Left ventricle myocardium inferior (tissue), 1 donor: ENCODE measurements at regions not wholly inside any gene's neighbourhood (a gene's known extent, or its start where the extent isn't known, plus 50 kb on each side); places are given as distances from the start of the nearest gene placed in this dataset.

Source experiments
- DNase-seq: peaks from one replicate; pipeline ENCODE4 v3.0.0-alpha.2; 2020
- H3K27ac ChIP-seq: fragments of 200-600 bp; replicated peaks from 2 replicates; pipeline ENCODE4 v1.8.0; 2021
- H3K27me3 ChIP-seq: fragments of 200-600 bp; 2 replicates; pipeline ENCODE4 v1.8.0; 2021; ENCODE audit warnings: low read depth
- H3K36me3 ChIP-seq: fragments of 200-600 bp; 2 replicates; pipeline ENCODE4 v1.8.0; 2021
- H3K4me1 ChIP-seq: fragments of 200-600 bp; 2 replicates; pipeline ENCODE4 v1.8.0; 2021
- H3K4me3 ChIP-seq: fragments of 200-600 bp; 2 replicates; pipeline ENCODE4 v1.8.0; 2021; ENCODE audit warnings: mild to moderate bottlenecking, moderate library complexity
- H3K9me3 ChIP-seq: fragments of 200-600 bp; replicated peaks from 2 replicates; pipeline ENCODE4 v1.8.0; 2021
- intact Hi-C: fragments of 100-400 bp; cut with micrococcal nuclease; formaldehyde crosslinking; loops from one replicate; pipeline ENCODE4 v1.11.0; 2022
- TF ChIP-seq, protein P1 (sequence below): fragments of 200-600 bp; IDR thresholded peaks from 2 replicates; pipeline ENCODE4 v1.8.0; 2021; ENCODE audit warnings: antibody characterized with exemption, mild to moderate bottlenecking, borderline replicate concordance
- donor health status: DM: no; HTN: yes; CAD: no; lungs with severe emphysema.

DNA sequence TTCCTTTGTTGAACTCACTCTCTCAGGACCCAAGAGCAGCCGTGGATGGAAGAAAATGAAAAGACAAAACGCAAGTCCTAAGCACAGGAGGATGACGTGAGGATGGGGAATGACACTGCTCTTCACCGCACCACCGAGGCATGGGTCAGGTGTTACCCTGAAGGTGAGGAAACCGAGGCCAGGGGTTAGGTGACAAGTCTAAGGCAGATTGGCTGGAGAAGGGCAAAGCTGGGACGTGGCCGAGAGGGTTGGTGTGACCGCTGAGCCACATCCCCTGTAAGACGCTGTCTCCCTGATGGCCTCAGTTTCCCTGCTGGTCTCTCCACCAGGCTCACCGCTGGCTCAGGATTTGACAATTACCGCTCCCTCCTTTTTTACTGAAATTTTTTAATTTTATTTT is 284.4 kb downstream of the CTTN start:
- intact Hi-C loops = no loop called here
- no peak for DNase-seq

DNA sequence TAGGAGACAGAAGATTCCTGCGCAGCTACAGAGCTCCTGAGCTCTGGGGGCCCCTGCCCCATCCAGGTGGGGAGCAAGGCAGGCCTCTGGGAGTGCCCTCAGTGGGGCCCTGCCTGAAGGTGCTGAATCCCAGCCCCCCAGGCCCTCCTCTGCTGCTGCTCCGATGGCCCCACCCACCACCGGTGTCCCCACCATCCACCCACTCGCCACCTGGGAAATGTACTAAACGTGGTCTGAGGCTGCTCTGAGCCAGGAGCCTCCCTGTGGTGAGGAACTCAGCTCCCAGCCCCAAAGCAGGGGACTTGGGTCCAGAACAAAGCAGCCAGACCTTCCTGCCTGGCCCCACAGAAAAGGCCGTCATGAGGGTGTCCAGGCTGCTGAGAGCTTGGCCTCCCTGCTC is 289.4 kb downstream of the CTTN start:
- TF ChIP-seq, protein P1, sequence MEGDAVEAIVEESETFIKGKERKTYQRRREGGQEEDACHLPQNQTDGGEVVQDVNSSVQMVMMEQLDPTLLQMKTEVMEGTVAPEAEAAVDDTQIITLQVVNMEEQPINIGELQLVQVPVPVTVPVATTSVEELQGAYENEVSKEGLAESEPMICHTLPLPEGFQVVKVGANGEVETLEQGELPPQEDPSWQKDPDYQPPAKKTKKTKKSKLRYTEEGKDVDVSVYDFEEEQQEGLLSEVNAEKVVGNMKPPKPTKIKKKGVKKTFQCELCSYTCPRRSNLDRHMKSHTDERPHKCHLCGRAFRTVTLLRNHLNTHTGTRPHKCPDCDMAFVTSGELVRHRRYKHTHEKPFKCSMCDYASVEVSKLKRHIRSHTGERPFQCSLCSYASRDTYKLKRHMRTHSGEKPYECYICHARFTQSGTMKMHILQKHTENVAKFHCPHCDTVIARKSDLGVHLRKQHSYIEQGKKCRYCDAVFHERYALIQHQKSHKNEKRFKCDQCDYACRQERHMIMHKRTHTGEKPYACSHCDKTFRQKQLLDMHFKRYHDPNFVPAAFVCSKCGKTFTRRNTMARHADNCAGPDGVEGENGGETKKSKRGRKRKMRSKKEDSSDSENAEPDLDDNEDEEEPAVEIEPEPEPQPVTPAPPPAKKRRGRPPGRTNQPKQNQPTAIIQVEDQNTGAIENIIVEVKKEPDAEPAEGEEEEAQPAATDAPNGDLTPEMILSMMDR = no peak
- Histone ChIP-seq H3K9me3 (no peaks in the 10 kb centered on the region), H3K4me3 (no peak overlapping the region), H3K36me3 (no peaks in the 10 kb centered on the region), H3K4me1 (no peaks in the 10 kb centered on the region), H3K27me3 (peaks cover 52% of the 10 kb centered on the region), H3K27ac (no peak overlapping the region)
- no peak for DNase-seq
- intact Hi-C loops = no loop called here

More for the DNA sequence above, 284.4 kb downstream of the CTTN start:
- no peak overlapping the region for H3K27ac ChIP-seq
- peaks cover 79% of the 10 kb centered on the region for H3K27me3 ChIP-seq
- TF ChIP-seq, protein P1 = no peak
- no peaks in the 10 kb centered on the region for H3K36me3 ChIP-seq
- H3K9me3 ChIP-seq = no peaks in the 10 kb centered on the region
- H3K4me3 ChIP-seq = no peak overlapping the region
- H3K4me1 ChIP-seq = no peaks in the 10 kb centered on the region

GRCh38 chr11:70688142-70688541 is 289.8 kb downstream of the CTTN start:
- H3K4me3 ChIP-seq = no peak overlapping the region
- TF ChIP-seq, protein P1 = no peak
- no peak for DNase-seq
- H3K36me3 ChIP-seq = no peaks in the 10 kb centered on the region
- H3K27ac ChIP-seq = no peak overlapping the region
- H3K4me1 ChIP-seq = no peaks in the 10 kb centered on the region
- no peaks in the 10 kb centered on the region for H3K9me3 ChIP-seq
- intact Hi-C loops = no loop called here
- peaks cover 48% of the 10 kb centered on the region for H3K27me3 ChIP-seq

GRCh38 chr11:70689764-70690163 is 291.4 kb downstream of the CTTN start:
- Histone ChIP-seq H3K27ac (no peak overlapping the region), H3K4me3 (no peak overlapping the region), H3K36me3 (no peaks in the 10 kb centered on the region), H3K9me3 (no peaks in the 10 kb centered on the region), H3K4me1 (no peaks in the 10 kb centered on the region), H3K27me3 (peaks cover 32% of the 10 kb centered on the region)
- intact Hi-C loops = no loop called here
- TF ChIP-seq, protein P1 = no peak
- DNase-seq = no peak

DNA sequence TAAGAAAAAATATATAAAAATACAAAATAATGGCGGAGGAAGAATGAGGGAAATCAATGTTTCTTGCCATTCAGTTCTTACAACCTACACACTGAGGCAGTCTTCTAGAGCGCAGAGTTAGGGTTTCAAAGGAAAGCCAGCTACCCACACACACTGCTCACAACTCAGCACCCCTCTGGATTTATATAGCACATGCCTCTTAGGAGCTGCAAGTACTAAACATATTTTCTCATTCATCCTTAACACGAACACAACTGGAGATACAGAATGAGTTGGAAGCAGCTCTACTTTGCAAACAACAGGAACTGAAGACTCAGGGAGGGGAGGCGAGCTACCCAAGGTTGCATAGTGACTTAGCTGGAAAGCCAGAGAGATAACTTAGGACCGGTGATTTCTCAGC is 293.8 kb downstream of the CTTN start:
- Histone ChIP-seq H3K4me3 (no peak overlapping the region), H3K27ac (no peak overlapping the region), H3K9me3 (peaks cover 11% of the 10 kb centered on the region), H3K36me3 (no peaks in the 10 kb centered on the region), H3K27me3 (peaks cover 21% of the 10 kb centered on the region), H3K4me1 (no peaks in the 10 kb centered on the region)
- no peak for DNase-seq
- TF ChIP-seq, protein P1 = no peak
- intact Hi-C loops = no loop called here

- no peak for DNase-seq
- Histone ChIP-seq H3K36me3 (no peaks in the 10 kb centered on the region), H3K4me1 (no peaks in the 10 kb centered on the region), H3K4me3 (no peak overlapping the region), H3K9me3 (peaks cover 11% of the 10 kb centered on the region), H3K27me3 (peaks cover 6% of the 10 kb centered on the region), H3K27ac (no peak overlapping the region)
- intact Hi-C loops = no loop called here
- TF ChIP-seq, protein P1 = no peak
These were observed 296.0 kb downstream of the CTTN start for GRCh38 chr11:70694371-70694770.
